GM21515 (cell line): ENCODE measurements at regions not wholly inside any gene's neighbourhood (a gene's known extent, or its start where the extent isn't known, plus 50 kb on each side); places are given as distances from the start of the nearest gene placed in this dataset.

Source experiments
- ATAC-seq: cut with Tn5 transposase; IDR thresholded peaks from one replicate; pipeline ENCODE4 v1.9.1; 2021; ENCODE audit not compliant: unreplicated experiment

DNA sequence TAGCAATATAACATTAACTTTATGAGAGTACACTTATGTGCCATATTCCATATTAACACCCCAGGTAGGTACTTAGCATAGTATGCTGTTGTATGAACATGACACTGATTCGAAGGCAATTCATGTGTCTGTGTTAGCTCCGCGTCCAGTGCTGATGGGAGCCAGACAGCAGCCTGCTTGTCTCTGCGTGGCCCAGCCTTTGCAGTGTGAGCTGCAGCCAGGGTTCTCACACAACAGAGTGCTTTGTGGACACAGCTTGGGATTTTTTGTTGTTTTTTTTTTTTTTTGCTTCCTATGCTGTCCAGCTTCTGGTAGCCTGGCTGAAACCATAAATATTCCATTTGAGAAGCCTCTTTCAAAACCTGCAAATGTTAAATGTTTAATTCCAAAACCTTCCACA is 350.9 kb downstream of the SMOC2 start:
- ATAC-seq, result no peak

DNA sequence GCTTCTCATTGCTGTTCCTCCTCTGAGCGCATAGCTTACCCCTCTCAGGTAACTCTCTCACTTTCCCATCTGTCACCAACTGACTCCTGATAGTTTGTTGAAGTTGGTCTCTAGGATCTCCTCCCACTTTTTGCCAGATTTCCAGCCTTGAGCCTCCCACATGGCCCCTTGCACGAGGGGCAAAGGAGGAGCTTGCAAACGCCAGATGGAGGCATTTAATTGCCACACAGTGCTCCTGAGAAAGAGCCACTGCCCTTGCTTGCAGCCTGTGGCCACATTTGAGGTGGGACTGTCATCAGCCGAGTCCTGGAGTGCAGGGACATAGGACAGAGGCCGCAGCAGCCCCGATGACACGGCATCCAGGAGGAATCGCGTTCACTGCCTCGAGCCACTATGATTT is 348.7 kb downstream of the SMOC2 start:
- no peak for ATAC-seq

DNA sequence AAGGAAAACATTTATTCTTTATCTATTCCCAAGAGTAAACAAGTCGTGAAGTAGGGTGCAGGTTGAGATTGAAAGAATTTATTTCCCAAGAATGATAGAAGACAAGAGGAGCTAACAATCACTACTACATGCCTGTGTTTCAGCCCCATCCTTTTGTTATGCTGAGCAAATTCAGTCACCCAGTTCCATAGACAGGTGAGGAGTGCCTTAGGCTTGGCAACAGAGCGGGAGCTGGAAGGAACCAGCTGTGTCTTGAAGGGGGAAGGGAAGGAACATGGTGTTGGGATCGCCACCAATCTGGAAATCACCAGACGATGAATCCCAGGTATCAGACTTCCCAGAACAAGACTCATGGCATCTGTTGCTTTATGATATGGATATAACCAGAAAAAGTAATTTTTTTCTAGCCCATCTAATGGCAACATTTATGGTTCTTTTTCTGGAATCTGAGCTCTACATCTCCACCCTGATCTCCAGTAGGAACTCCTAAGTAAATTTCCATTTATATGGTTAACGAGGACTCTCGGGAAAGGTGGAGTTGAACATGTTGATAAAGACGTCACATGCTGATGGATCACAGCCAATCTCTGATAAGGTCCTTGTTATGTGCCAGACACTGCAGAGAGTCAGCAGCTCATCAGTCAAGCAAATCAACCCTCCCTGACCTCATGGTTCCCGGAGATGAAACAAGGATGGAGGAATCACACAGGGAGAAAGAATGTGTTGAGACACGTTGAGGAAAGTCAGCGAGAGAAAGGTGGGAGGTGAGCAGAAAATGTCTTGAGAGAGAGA is 344.9 kb downstream of the SMOC2 start:
- no peak for ATAC-seq

DNA sequence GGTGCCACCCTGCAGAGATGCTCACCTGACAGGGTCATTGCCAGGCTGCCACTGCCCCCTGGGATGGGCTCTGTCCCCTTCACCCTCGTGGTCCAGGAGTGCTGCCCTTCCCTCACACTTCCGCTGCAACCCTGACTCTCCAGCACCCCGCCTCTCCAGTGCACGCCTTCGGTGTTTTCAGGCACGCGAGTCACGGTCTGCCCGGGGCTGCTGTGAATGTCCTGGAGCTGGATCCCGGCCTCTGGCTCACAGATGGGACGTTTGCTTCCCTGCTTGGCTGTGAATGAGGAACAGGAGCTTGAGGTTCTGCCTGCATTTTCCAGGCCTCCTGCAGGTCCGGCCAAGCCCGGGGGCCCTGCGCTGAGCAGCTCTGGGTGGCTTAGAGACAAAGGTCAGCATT is 343.4 kb downstream of the SMOC2 start:
- ATAC-seq, result no peak

DNA sequence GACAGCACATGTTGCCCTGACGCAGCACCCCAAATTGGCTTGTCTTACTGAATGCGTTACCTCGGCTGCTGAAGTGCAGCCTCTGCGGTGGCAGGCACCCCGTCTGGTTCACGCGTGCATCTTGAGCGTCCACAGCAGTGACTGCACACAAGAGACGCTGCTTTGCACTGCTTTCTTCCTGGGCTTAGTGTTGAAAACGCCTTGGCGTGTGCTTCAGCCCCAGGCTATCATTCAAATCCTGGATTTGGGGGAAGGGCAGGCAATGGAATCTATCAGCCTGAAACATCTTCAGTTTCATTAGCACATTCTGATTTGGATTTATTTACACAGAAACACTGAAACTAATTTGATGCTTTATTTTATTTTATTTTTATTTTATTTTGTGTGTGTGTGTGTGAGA is 342.7 kb downstream of the SMOC2 start:
- ATAC-seq, result no peak

DNA sequence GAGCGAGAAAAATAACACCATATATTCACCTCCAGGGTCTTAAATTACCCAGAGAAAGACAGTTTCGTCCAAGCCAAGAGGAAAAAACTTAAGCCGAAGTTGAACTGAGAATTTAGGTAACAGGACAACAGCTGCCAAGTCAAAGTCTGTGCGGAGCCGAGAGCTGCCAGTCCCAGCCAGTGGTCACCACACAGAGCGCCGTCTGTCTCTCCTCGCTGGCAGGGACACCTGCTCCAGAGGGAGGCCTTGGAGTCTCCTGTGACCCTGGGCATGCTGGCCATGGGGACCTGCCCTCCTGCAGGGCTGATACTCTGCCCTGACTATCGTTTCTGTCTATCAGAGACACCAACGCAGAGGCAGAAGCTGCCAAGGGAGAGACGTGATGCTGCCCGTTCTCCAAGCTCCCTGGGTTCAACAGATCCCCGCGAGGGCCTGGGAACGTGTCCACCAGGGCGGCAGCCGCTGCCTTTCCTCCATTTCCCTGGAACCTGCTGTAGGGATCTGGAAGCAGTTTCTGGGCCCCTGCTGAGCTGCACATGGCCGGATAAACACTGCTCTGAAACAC is 341.3 kb downstream of the SMOC2 start:
- ATAC-seq, result no peak

DNA sequence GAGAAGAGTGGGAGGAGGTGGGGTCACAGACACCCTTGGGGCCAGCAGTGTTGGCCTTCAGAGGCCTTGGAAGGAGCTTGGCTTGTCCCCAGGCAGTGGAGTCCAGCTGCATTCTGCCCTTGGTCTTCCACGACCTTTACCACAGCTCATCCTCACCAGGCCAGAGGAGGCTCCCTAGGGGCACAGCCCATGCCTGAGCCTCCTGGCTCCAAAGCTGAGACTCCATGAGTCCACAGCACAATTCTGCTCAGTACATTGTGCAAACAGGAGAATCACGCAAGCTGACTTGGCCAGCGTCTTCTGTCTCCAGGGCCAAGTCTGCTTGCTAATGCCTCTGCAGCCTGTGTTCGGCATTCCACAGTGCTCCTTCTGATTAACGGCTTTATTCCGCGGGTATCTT is 337.2 kb downstream of the SMOC2 start:
- ATAC-seq, result no peak

DNA sequence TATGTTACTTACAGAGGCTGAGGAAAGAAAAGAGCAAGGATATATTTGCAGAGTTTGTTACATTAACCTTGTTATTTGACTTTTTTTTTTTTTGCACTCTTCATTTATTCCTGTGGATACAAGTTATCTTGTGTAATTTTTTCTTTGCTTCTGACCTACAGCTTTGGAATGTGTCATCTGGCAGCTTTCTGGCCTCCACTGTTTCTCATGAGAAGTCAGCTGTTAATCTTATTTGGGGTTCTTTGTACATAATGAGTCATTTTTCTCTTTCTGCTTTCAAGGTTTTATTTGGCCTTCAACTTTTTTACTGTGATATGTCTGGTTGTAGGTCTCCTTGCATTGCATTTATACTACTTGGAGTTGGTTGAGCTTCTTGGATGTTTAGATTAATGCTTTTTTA is 333.4 kb downstream of the SMOC2 start:
- ATAC-seq, result no peak

DNA sequence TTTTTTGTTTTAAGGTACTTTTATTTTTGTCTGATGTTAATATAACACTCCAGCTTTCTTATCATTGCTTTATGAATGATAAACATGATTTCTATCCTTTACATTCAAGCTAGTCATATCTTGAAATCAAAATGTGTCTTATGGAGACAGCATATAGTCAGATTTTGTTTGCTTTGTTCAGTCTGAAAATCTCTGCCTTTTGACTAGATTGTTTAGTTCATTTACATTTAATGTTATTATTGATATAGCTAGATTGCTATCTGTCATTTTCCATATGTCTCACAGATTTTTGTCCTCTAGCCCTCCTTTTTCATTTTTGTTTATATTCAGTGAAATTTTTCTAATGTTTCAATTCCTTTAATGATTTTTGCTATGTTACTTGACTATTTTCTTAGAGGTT is 332.8 kb downstream of the SMOC2 start:
- no peak for ATAC-seq

DNA sequence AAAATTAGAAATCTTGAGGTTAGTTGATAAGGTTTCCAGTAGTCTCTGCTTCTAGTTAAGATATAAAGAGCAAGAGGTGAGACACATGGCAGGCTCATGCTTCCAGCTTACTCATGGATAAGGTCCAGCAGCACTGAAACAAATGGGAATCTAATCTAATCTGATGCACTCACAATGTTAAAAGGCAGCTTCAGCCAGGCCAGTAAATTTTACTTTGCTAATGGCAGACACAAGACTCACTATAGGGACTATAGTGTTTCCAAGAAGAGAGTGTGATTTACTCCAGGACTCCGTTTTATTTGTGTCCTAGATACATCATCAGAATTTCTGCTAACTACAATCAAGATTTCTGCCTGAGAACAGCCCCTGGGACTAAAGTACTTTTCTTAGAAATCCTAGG is 324.8 kb downstream of the SMOC2 start:
- ATAC-seq, result no peak

DNA sequence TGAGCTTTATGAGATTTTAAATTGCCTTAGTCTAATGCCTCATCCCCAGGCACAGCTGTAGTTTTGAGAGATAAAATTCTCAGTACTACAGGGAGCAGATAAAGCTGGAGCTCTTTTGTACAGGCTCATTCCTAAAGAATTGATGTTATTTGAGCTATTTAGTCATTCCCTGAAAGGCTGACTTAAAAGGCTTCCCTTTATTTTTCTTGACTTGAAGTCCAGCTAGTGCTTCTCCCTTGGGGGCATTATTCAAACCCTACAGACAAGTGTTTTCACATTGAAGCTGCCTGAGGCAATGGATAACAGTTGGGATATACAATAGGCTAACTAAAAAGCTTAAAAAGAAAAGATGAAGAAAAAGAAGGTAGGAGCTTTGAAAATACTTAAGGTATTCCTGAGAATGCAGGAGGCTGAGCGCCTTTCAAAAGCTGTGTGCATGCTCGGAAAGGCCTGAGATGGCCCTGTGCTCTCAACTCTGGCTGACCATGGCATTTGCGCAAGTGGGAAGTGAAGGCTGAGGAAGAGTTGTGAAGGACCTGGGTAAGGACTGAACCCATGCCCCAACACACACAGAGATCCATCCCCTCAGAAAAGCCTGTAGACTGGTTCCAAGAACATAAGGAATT is 315.1 kb downstream of the SMOC2 start:
- no peak for ATAC-seq

DNA sequence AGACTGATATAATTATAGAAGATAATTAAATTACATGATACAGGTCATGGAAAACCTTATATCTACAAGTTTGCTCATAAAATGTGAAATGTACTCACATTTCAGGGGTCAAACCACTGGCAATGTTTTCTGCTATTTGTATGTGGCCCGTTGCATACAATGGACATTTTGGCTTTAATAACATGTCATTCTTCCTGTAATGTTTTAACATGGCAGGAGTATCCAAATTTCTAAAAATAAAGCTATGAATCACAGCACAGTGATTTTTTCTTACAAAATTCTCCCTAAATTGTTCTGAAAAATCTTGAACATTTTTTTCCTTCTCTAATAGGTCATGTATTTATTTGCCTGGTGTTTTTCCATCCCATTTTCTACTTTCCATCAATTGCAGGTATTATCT is 305.7 kb downstream of the SMOC2 start:
- ATAC-seq, result no peak

DNA sequence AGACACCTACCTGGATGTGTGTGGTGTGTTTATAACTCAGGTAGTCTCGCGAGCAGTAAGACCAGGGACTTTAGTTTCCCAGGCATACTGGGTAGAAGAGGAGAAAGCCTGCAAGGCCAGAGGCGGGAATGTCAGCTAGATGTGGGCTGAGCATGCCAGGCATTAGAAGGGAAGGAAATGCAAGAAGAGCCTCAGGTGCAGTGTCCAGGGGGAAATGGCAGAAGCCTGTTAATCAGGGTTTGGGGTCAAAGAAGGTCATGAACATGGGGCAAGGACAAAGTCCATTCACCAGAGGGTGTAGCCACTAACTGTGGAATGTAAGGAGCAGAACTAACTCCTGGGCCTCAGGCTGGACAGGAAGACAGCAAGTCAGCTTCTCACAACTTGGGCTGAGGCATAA is 305.0 kb downstream of the SMOC2 start:
- no peak for ATAC-seq

DNA sequence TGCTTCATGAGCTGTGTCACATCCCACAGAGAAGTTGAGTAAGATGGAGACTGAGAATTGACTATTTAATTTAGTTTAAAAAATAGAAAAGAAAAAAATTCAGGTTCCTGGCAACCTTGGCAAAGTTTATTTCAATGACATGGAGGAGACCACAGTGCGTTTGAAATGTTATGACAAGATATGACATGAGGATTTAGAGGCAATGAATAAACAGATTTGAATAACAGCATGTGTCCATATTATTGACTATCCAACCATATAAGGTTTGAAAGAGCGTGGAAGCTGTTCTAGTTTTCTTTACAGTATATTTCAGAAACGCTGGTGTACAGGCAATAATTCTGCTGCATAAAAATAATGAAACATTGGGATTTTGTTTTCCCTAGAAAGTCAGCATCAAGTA is 303.9 kb downstream of the SMOC2 start:
- no peak for ATAC-seq

DNA sequence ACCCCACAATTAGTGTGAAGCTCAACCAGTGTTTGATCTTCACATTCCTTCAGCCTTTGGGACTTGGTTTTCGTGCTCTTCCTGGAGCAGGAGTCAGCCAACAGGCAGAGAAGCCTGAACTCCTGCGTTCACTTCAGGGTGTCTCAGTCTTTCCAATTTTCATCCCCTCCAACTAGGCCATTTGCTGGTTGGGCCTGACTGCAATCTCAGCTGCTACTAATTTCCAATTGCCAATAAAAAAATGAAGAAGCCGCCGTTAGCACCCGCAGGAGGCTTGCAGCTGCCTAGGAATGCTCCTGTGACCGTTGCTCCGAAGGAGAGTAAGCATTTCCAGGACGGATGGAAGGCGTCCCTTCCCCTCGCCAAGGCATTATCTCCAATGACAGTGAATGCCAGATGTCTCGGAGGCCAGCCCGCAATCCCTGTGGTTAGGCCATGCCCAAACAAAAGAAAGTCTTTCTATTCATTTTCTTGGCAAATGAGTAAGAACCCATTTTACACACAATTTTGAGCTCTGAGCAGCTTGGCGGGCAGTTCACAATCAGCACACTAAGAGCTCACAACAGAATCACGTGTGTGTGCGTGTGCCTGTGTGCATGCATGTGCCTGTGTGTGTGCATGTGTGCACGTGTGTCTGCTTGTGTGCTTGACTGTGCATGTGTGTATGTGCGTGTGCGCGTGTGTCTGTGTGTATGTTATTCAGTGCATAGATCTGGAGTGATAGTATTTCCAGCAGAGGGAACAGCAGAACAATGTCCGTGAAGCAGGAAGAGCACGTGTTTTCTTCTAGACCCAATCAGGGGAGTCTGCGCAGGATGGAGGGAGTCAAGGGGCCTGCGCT is 301.2 kb downstream of the SMOC2 start:
- ATAC-seq, result no peak

DNA sequence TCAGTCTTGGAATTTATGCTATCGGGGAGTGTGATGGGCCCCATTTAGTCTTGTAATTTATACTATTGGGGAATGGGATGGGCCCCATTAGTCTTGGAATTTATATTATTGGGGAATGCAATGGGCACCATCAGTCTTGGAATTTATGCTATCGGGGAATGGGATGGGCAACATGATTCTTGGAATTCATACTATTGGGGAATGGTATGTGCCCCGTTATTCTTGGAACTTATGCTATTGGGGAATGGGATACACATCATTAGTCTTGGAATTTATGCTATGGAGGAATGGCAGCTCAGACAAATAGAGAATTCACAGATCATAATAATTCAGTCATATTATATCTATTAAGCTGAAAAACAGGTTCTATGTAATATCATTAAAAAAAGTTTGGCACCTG is 300.3 kb downstream of the SMOC2 start:
- no peak for ATAC-seq

DNA sequence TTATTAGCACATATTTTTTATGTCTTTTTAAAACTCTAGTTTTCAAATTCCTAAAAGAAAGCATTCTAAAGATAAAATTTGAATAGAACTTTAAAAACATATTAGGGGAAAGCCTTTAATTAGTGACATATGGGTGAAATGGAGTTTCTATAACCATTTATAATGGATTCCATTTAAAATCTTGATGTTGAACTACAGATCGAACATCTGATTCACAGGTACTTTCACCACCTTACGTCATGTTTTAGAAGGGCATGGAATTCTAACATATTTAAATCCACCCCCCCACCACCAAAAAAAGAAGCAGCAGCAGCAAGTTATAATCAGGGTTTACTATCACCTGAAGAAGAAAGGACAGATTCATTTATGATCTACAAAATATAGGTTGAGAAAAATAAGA is 298.4 kb downstream of the SMOC2 start:
- ATAC-seq, result no peak

DNA sequence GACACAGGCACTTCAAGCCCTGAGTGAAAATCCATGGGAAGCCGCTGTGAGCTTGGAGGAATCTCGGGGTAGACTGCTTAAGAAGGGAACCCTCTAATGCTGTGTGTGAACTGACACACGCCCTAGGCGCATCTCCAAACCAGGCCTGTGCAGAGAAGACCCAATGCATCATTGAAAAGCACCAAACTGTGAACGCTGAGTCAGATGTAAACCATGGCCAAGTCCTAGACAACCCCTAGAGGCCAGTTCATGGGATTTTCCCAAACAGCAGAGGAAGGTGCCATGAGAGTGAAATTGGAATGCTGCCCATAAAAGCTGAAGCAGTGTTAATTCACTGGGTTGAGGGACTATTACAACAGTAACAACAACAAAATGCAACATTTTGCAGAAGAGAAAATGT is 296.5 kb downstream of the SMOC2 start:
- ATAC-seq, result no peak

DNA sequence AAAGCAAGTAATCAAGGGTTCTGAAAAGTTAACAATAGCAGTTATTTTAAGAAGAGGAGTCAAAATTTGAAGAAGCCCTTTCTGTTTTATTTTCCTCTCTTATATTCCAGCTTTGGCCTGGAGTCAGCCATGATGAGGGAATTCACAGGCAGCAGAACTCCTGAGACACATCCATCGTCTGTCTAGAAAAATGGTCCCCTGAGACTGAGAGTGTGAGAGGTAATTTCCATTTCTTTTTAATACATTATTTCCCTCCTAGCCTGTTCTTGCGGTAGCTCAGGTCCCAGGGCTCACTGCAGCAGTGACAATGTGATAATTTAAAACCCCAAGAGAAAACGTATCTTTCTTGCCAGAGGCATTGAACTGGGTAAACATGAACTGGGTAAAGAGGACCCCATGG is 296.0 kb downstream of the SMOC2 start:
- ATAC-seq, result no peak

DNA sequence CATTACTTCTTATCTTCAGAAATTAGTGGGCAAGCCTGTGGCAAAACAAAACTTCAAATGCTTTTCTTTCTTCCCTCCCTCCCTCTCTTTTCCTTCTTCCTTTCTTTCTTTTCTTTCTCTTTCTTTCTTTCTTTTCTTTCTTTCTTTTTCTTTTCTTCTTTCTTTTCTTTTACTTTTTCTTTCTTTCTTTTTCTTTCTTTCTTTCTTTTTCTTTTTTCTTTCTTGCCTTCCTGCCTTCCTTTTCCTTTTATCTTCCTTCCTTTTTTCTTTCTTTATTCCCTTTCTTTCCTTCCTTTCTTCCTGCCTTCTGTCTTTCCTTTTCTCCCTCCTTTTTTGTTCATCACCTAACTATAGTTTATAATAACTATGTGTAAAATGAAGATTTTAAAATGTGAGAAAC is 295.1 kb downstream of the SMOC2 start:
- ATAC-seq, result no peak

DNA sequence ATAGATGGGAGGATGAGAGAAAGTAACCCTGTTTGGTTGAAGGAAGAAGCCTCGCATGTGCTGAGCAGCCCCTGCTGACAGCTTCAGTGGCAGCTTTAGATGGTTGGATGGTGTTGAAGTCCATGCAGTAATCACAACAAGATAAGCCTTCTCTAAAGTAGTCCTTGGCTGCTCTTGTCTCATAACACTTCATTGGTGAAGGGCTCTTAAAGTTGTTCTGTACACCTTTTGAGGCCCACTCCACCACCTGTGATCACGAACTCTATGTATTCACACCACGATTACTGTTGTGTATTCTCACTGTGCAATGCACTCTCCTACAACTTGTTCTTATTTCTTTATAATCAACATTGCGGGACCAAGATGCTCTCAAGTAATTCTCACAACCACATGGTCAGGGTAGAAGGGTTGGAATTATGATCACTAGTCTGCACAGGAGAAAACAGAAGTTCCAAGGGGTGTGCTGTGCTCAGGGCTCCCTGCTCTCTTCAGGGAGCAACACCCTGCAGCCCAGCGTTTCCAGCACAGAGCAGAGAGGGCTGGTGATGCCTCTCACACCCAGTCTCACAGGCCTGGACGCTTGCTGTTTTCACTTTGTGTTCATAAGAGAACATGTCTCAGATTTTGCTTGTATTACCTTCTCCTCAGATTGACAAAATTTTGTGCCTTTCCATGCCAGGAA is 294.4 kb downstream of the SMOC2 start:
- ATAC-seq, result no peak
